GM21576 (cell line): ENCODE measurements at regions not wholly inside any gene's neighbourhood (a gene's known extent, or its start where the extent isn't known, plus 50 kb on each side); places are given as distances from the start of the nearest gene placed in this dataset.

Experiments used
- ATAC-seq: cut with Tn5 transposase; IDR thresholded peaks from one replicate; pipeline ENCODE4 v1.9.1; 2021; ENCODE audit warnings: mild to moderate bottlenecking, moderate library complexity; ENCODE audit not compliant: unreplicated experiment

GRCh38 chr7:31398815-31399214 is 58.3 kb upstream of the NEUROD6 start:
- no peak for ATAC-seq

DNA sequence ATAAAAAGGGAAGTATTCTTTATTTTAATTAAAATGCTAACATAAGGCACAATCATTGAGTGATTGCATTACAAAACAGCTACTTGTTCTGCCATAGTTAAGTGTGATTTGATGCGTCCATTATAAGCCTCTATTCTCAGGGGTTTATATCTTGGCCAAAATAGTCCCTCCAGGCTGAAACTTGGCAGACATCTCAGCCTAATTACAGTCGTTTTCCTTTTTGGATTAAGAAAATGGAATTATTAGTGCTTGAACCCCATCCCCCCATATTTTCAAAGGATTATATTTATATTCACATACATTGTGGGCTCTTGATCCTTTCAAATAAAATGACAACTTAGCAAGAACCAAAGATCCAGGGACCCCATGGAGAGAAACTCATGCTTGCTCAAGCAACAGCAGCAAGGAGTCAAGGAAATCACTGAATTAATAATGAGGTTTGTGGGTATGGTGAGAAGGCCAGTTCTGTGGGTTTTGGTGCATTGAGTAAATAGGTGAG is 66.7 kb upstream of the NEUROD6 start:
- ATAC-seq: no peak

- no peak for ATAC-seq
These were observed 67.7 kb upstream of the NEUROD6 start for GRCh38 chr7:31408140-31408729.

DNA sequence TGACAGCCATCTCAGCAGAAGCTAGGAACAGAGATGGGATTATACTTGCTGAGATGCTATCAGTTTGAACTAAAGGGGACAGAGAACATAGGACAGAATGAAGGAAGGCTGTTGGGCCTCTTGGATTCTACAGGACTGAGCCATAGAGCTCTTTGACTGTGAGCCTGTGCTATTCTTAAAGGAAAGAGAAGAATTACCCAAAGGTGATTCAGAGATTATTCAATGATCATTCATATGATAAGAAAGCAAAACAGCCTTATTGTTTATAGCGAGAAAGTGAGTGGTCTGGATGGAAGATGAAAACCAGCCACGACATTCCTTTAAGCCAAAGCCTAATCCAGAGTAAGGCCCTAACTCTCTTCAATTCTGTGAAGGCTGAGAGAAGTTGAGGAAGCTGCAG is 69.7 kb upstream of the NEUROD6 start:
- ATAC-seq: no peak

DNA sequence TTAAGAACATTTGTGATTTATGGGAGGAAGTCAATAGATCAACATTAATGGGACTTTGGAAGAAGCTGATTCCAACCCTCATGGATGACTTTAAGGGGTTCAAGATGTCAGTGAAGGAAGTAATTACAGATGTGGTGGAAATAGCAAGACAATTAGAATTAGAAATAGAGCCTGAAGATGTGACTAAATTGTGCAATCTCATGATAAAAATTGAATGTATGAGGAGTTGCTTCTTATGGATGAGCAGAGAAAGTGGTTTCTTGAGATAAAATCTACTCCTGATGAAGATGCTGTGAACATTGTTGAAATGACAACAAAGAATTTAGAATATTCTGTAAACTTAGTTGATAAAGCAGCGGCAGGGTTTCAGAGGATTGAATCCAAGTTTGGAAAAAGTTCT is 70.9 kb upstream of the NEUROD6 start:
- ATAC-seq: no peak

GRCh38 chr7:31413766-31414165 is 73.2 kb upstream of the NEUROD6 start:
- no peak for ATAC-seq

- no peak for ATAC-seq
These were observed 75.9 kb upstream of the NEUROD6 start for GRCh38 chr7:31416381-31416870.

DNA sequence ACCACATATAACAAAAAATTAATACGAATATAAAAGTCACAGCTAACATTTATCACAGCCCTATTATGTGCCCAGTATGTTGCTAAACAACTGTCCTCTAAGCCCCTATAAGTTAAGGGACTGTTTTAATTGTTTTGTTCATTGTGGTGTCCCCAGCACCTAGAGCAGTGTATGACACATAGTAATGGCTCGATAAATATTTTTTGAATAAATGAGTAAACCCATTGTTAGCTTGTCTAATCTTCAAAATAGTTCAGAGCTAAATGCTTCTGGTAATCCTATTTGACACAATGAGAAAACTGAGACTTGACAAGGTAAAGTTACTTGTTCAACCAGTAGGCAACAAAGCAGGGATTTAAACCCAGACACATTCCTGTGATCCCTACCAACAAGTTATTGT is 78.4 kb upstream of the NEUROD6 start:
- ATAC-seq: no peak

GRCh38 chr7:31419505-31420055 is 79.1 kb upstream of the NEUROD6 start:
- no peak for ATAC-seq

DNA sequence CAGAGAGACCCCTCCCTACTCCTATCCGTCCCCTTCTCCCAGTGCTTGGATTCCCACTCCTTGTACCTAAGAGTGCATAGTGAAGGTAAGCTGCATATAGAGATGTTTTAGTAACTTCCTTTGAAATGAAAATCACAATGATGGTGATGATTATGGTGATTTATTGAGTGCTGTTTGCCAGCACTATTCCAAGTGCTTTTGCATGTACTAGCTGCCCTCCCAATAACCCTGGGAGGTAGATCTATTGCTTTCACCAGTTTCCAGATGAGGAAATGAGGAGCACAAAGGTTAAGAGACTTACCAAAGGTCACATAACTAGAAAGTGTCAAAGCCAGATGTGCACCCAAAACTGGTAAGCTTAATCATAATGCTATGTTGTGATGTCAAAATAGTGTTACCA is 80.4 kb upstream of the NEUROD6 start:
- no peak for ATAC-seq

GRCh38 chr7:31421607-31422006 is 81.1 kb upstream of the NEUROD6 start:
- ATAC-seq: no peak

GRCh38 chr7:31423994-31424393 is 83.5 kb upstream of the NEUROD6 start:
- ATAC-seq: no peak

DNA sequence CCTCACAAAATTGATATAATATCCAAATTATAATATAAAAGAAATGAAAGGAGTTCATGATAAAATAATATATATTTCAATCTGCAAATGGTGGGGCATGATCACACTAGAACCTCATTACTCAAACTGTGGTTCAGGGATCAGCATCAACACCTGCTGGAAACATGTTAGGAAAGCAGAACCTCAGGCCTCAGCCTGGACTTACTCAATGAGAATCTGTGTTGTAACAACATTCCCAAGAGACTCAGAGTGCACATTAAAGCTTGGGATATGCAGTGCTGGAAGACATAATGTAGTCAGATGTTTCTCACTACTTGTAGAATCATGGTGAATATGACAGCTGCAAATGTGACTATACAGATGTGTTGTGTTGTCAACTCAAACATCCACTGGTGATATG is 81.7 kb upstream of the ITPRID1 start:
- no peak for ATAC-seq

DNA sequence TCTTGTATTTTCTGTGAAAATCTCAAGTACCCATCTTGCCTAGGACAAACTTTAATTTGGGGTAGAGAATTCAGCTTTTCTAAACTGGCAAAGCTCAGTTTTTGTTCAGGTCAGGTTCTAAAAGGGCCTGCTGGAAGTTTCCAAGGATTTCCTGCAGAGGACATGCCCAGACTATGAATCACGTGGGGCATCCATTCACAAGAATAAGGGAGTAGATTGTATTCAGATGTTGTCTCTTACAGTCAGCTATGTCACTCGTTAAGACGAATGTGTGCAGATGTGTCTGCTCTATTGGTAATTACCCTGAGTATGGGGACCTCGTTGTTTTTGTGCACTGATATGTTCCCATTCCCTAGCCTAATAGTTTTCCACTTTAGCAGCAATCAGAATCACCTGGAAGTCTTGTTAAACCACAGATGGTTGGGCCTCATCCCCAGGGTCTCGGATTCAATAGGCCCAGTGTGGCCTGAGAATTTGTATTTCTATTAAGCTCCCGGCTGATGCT is 81.0 kb upstream of the ITPRID1 start:
- no peak for ATAC-seq

- ATAC-seq: no peak
These were observed 76.5 kb upstream of the ITPRID1 start for GRCh38 chr7:31437250-31437865.

GRCh38 chr7:31439165-31439564 is 74.7 kb upstream of the ITPRID1 start:
- ATAC-seq: no peak

DNA sequence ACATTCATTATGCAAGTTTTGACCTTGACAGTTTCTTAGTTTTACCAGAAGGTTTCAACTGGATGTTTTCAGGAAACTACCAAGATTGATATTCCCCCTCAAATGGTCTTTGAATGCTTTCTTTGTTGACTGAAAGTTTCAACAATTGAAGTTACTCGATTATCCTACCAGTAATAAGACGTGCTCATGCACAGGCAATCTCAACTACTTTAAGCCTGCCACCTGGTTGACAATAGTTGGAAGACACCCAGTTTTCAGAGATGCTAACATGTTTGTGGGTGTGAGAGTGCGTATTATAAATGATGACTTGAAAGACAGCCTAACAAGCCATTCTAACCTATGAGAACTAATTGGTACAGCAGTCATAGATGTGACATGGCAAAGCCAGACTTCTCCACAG is 73.4 kb upstream of the ITPRID1 start:
- ATAC-seq: no peak

DNA sequence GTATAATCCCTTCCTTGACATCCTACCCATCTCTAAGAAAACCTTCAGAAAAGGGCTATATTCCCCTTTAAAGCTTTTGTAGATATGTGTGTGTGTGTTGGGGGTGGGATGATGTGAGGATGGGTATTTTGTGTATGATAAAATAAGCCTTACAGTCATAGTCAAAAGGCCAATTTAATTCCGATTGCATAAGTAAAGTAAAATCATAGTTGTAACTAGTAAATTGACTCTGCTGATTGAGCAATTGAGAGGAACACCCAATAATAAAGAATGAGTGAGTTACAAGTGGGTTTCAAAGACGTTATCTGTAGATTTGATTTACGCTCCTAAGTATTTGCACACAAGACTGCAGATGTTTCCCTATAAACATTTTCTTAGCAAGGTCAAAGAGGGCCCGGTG is 71.3 kb upstream of the ITPRID1 start:
- no peak for ATAC-seq

DNA sequence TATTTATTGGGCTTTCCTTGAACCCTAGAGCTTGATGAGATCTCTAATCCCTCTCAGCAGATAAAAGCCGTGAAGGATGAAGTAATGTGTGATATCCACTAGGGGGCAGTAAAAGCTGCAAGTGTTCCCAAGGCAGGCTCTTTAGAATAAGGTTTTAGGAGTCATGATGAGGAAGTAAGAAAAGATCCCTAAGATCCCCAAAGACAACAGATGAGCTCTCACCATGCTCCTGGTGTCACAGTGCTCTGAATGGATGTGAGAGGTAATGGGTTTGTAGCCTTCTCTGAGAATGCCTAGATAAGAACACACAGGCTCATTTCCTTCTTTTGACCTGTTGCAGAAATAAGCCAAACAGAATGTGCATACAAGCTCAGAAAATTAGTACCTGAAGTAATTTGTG is 70.4 kb upstream of the ITPRID1 start:
- ATAC-seq: peak; percentile 85

DNA sequence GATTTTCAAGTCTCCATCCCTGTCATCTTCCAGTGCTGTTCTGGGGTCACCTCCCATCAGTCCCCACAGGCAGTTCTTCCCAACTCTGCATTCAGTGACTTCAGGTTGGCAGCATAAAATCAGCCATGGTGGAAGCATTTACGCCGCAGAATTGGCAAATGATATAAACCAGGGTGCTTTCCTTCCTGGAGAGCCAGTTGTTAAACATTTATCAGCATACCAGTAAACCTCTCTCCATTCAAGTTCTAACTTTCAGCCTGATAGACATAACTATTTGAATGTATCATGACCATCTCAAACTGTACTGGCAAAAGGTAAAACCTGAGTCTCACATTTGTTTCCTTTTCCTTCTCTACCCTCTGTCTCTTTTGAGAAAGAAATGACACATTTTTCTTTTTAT is 69.7 kb upstream of the ITPRID1 start:
- ATAC-seq: no peak

DNA sequence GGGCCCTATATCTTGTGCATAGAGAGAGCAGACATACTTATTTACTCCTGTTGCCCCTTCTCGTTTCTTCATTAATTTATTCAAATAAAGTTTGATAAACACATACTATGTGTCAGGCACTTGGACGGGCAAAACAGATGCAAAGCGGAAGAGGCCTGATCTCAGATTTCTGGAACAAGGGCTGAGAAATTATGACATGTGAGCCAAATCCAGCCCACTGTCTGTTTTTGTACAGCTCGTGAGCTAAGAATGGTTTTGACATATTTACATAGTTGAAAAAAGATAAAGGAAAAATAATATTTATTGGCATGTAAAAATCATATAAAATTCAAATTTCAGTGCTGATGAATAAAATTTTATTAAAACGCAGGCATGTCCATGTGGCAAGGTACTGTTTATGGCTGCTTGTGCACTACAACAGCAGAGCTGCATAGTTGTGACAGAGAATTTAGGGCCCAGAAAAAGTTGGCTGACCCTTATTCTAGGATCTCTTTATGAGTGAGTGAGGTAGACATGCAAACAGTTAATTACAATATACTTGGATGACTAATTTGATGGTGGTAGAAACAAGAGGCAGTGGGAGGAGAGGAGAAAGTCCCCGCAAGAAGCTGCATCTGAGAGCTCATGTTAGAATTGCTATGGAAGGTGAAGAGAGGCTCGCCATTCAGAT is 68.1 kb upstream of the ITPRID1 start:
- ATAC-seq: no peak

DNA sequence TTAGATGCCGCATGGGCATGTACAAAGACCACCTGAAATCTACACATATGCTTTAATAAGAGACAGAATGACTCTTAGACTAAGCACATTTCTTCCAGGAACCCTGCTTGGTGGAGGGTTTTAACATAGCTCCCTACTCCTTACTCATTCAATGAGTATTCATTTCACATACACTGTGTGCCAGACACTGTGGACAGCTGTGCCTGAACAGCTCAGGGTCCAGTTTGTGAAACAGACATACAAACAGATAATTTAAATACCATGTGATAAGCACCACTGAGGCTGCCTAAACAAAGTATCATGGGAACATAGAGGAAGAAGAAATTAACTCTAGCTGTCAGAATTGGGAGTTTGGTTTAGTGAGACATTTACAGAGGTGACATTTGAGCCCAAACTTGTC is 65.2 kb upstream of the ITPRID1 start:
- no peak for ATAC-seq
